K562 (cell line): ENCODE measurements at regions not wholly inside any gene's neighbourhood (a gene's known extent, or its start where the extent isn't known, plus 50 kb on each side); places are given as distances from the start of the nearest gene placed in this dataset.
A peak's percentile ranks its signal among the peaks of the same experiment; 100 is the strongest.

Experiments
- ATAC-seq: fragments of 200-7000 bp; cut with Tn5 transposase; 3 replicates; pipeline ENCODE4 v1.9.1; 2020; ENCODE audit warnings: moderate library complexity
- BruUV-seq: library from RNA; stranded (reverse); fragments of 400-500 nt; replicated peaks from 2 replicates; lab custom pipeline; 2021; lab: Mats Ljungman, UMichigan
- CTCF ChIA-PET: fragments of 300-600 bp; formaldehyde crosslinking; extraction: SDS; loops from one replicate; lab custom pipeline; 2021; ENCODE audit warnings: low intra/inter-chr PET ratio; lab: Yijun Ruan, JAX
- POLR2A ChIA-PET: fragments of 300-600, 350-650 bp; sonication (Branson Sonifier 250); formaldehyde crosslinking; extraction: SDS; loops from one replicate; lab custom pipeline; 2021; ENCODE audit warnings: antibody characterized with exemption, inconsistent platforms; lab: Yijun Ruan, JAX
- DNase-seq, 4 experiments: peaks; one replicate each; pipeline versions ENCODE4 v3.0.0 to v3.0.0-alpha.2; 2011 to 2018; ENCODE audit warnings: low spot score in 3 of 4, mixed read lengths in 3 of 4; ENCODE audit errors: extremely low read depth in 1 of 4
- FAIRE-seq: peaks from 2 replicates; lab custom pipeline; 2011; peaks lifted over from hg19 to GRCh38; lab: Jason Lieb, UNC
- H2AFZ ChIP-seq: 2 replicates; pipeline ENCODE4 v1.6.0; 2011; ENCODE audit warnings: low read depth, low read length, control low read depth, inconsistent platforms
- H3K27ac ChIP-seq: fragments of 200-600 bp; 3 replicates; pipeline ENCODE4 v1.8.0; 2011; ENCODE audit warnings: low read depth, mild to moderate bottlenecking, control low read depth, inconsistent platforms, low read length, moderate library complexity, mixed read lengths; ENCODE audit errors: extremely low read depth
- H3K27me3 ChIP-seq, 2 experiments: fragments of 300-600 bp in 1 of 2; 2 replicates in 1 of 2; 3 replicates in 1 of 2; pipeline versions ENCODE4 v1.6.0 to v1.8.0; 2011; ENCODE audit warnings: inconsistent platforms in 2 of 2, low read length in 2 of 2, mild to moderate bottlenecking in 1 of 2, mixed read lengths in 1 of 2, moderate library complexity in 1 of 2; ENCODE audit not compliant: control insufficient read depth in 2 of 2, insufficient read depth in 2 of 2
- H3K36me3 ChIP-seq: fragments of 300-600 bp; 3 replicates; pipeline ENCODE4 v1.8.0; 2011; ENCODE audit warnings: mild to moderate bottlenecking, low read length, inconsistent platforms; ENCODE audit not compliant: control insufficient read depth, insufficient read depth
- H3K4me1 ChIP-seq, 2 experiments: fragments of 200-600 bp in 1 of 2; replicated peaks in 1 of 2; 2 replicates in 1 of 2; 3 replicates in 1 of 2; pipeline versions ENCODE4 v1.5.1 to v1.8.0; 2011; ENCODE audit warnings: inconsistent platforms in 2 of 2, low read length in 2 of 2, mild to moderate bottlenecking in 1 of 2, mixed read lengths in 1 of 2, moderate library complexity in 1 of 2; ENCODE audit not compliant: control insufficient read depth in 2 of 2, insufficient read depth in 2 of 2
- H3K4me2 ChIP-seq: 2 replicates; pipeline ENCODE4 v1.6.1; 2011; ENCODE audit warnings: low read length, control low read depth, inconsistent platforms, mixed read lengths; ENCODE audit not compliant: insufficient read depth
- H3K4me3 ChIP-seq: fragments of 200-600 bp; sonication (generic), shearing (Covaris generic); 2 replicates; pipeline ENCODE4 v1.5.1; 2016; ENCODE audit warnings: control low read depth, inconsistent platforms
- H3K79me2 ChIP-seq: fragments of 200-600 bp; 3 replicates; pipeline ENCODE4 v1.8.0; 2011; ENCODE audit warnings: low read length, inconsistent platforms; ENCODE audit not compliant: control insufficient read depth, insufficient read depth
- H3K9ac ChIP-seq, 2 experiments: 2 replicates each; pipeline versions ENCODE4 v1.6.0 to v1.6.1; 2011; ENCODE audit warnings: low read depth in 2 of 2, low read length in 2 of 2, control low read depth in 1 of 2, inconsistent platforms in 1 of 2, mild to moderate bottlenecking in 1 of 2, mixed read lengths in 1 of 2; ENCODE audit not compliant: insufficient read depth in 1 of 2
- H3K9me1 ChIP-seq: one replicate; pipeline ENCODE4 v1.6.0; 2011; ENCODE audit warnings: inconsistent platforms, mild to moderate bottlenecking, low read length, moderate library complexity; ENCODE audit not compliant: control insufficient read depth, insufficient read depth
- H3K9me3 ChIP-seq: replicated peaks from 2 replicates; pipeline ENCODE4 v1.5.1; 2011; ENCODE audit warnings: low read depth, low read length, inconsistent platforms; ENCODE audit not compliant: control insufficient read depth, insufficient read depth
- H4K20me1 ChIP-seq: replicated peaks from 2 replicates; pipeline ENCODE4 v1.6.1; 2011; ENCODE audit warnings: low read length, inconsistent platforms, mixed read lengths; ENCODE audit not compliant: control insufficient read depth, insufficient read depth
- ATF1 ChIP-seq, 2 experiments: fragments of 450-650 bp in 1 of 2; IDR thresholded peaks; 2 replicates each; pipeline ENCODE4 v1.6.1; 2016; ENCODE audit warnings: missing compliant biosample characterization in 1 of 2, missing genetic modification characterization in 1 of 2
- CCNT2 ChIP-seq: IDR thresholded peaks from 2 replicates; pipeline ENCODE4 v1.6.1; 2011; ENCODE audit warnings: borderline replicate concordance, low read depth, mild to moderate bottlenecking, moderate library complexity, mixed read lengths, low read length; ENCODE audit not compliant: insufficient read length; ENCODE audit errors: extremely low read depth
- DLX4 ChIP-seq: fragments of 250-450 bp; sonication (Bioruptor Pico); IDR thresholded peaks from 2 replicates; pipeline ENCODE4 v1.6.1; 2021; ENCODE audit warnings: mild to moderate bottlenecking
- FOXK2 ChIP-seq, 2 experiments: fragments of 450-650 bp; IDR thresholded peaks in 1 of 2; conservative IDR thresholded peaks in 1 of 2; 2 replicates each; pipeline ENCODE4 v1.6.1; 2016; ENCODE audit warnings: low read depth in 2 of 2, mild to moderate bottlenecking in 1 of 2
- LCOR ChIP-seq: sonication (generic); formaldehyde crosslinking; IDR thresholded peaks from 2 replicates; pipeline ENCODE4 v1.8.0; 2022; ENCODE audit warnings: mild to moderate bottlenecking, missing genetic modification reagents
- PHF21A ChIP-seq: fragments of 450-650 bp; IDR thresholded peaks from 2 replicates; pipeline ENCODE4 v1.6.1; 2017; ENCODE audit warnings: low read depth, borderline replicate concordance
- SIN3B ChIP-seq: fragments of 450-650 bp; IDR thresholded peaks from 2 replicates; pipeline ENCODE4 v1.6.1; 2017; ENCODE audit warnings: low read depth, mild to moderate bottlenecking, moderate library complexity
- SMARCE1 ChIP-seq: fragments of 450-650 bp; IDR thresholded peaks from 2 replicates; pipeline ENCODE4 v1.7.1; 2016; ENCODE audit warnings: mild to moderate bottlenecking
- SP1 ChIP-seq: sonication (generic); formaldehyde crosslinking; IDR thresholded peaks from 2 replicates; pipeline ENCODE4 v1.8.1; 2022; ENCODE audit warnings: mild to moderate bottlenecking, missing genetic modification reagents
- SRSF7 ChIP-seq: fragments of 200-400 bp; formaldehyde crosslinking; optimal IDR thresholded peaks from 2 replicates; pipeline ENCODE3; 2017; ENCODE audit warnings: mild to moderate bottlenecking, low read depth, low read length
- ZNF282 ChIP-seq: sonication (generic); formaldehyde crosslinking; IDR thresholded peaks from 2 replicates; pipeline ENCODE4 v1.8.1; 2023; ENCODE audit warnings: missing genetic modification reagents
- ZNF347 ChIP-seq: fragments of 450-650 bp; formaldehyde crosslinking; IDR thresholded peaks from 2 replicates; pipeline ENCODE4 v1.4.0; 2020; ENCODE audit warnings: low read depth, mild to moderate bottlenecking, moderate library complexity
- ZNF644 ChIP-seq: fragments of 200-800 bp; sonication (Bioruptor generic); IDR thresholded peaks from 2 replicates; pipeline ENCODE4 v1.6.1; 2016; ENCODE audit warnings: low read depth, missing genetic modification characterization, missing compliant biosample characterization
- ZNF79 ChIP-seq: fragments of 250-450 bp; sonication (Bioruptor Pico); IDR thresholded peaks from 2 replicates; pipeline ENCODE4 v1.4.0; 2020; ENCODE audit warnings: low read depth, mild to moderate bottlenecking, moderate library complexity
- WGBS: fragments of 100-300 bp; shearing (Covaris generic); methylation state at CpG from one replicate; pipeline ENCODE4 v1.1.6; 2016; ENCODE audit warnings: low coverage, mixed read lengths; ENCODE audit not compliant: insufficient coverage; ENCODE audit errors: missing lambda C conversion rate; 5-methylcytosine and 5-hydroxymethylcytosine counted together
- in situ Hi-C: fragments of 300-500 bp; cut with MboI; formaldehyde crosslinking; loops from 4 replicates; pipeline ENCODE4 v1.15.0; 2018; ENCODE audit warnings: inconsistent platforms, mixed read lengths
- intact Hi-C: fragments of 100-400 bp; cut with micrococcal nuclease; formaldehyde crosslinking; loops from 2 replicates; pipeline ENCODE4 v1.14.2; 2022

DNA sequence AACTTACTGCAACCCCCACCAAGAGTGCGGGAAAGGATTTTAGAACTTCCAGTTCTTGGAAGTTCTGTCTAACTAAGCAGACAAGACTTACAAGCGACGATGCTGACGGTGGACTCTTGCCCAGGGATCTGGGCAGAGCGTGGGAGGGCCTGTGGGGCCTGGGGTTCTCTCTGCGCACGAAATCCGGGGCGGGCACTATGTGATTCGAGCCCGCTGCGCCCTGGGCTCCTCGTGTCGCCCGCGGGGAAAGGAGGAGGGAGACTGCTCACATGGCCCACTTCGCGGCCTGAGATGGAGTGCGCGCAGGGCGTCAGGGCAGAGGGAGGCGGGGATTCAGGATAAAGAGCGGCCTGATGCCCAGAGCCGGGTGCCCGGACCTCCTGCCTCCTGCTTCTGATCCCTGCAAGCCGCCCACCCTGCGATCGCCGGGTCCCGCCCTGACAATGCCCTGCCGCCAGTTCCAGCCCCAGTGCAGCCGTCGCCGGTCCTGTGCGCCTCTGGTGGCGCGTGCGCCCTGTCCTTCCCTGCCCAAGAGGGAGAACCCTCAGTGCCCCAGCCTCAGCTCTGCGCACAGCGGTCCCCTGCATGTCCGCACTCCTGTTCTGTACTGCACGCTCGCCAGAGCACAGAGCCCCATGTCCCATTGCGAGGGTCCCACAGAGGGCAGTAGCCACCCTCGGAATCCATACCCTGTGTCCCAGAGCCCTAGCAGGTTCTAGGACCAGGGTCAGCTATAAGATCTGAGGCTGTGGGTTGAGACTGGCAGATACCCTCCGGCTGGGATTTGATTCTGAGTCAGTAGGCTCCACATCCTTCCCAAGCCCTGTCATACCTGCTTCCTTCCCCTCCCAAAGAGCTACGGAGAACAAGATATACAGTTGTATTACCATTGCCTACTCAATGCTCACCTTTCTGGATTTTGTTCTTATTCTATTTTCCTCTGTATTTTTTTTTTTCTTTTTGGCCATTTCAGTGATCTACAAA, 99.4 kb upstream of the TMEM106B start:
- no peaks in the 10 kb centered on the region for H3K9me1 ChIP-seq
- H3K4me3 ChIP-seq = no peak overlapping the region
- CTCF ChIA-PET = no interaction called here
- peaks cover 0 to 7% of the 10 kb centered on the region in 2 experiments; a peak in 1 of 5 replicates for H3K27me3 ChIP-seq
- H3K36me3 ChIP-seq = no peaks in the 10 kb centered on the region
- in situ Hi-C loops (no loop called here), intact Hi-C loops (no loop called here)
- no peaks in the 10 kb centered on the region for H3K79me2 ChIP-seq
- H3K4me2 ChIP-seq = no peak overlapping the region
- FAIRE-seq = no peak
- under 1% methylated on average over 35 of the region's 47 CpGs for WGBS
- no peak overlapping the region for H2AFZ ChIP-seq
- H3K27ac ChIP-seq = no peak overlapping the region
- no peak overlapping the region for H3K9ac ChIP-seq
- no peaks in the 10 kb centered on the region for H4K20me1 ChIP-seq
- DNase-seq = no peak
- no TSS peak for BruUV-seq
- peak; percentile 61; the same call in 2 of the 3 replicates for ATAC-seq
- H3K4me1 ChIP-seq = peaks cover 0 to 4% of the 10 kb centered on the region in 2 experiments; a peak in 1 of 5 replicates
- no peaks in the 10 kb centered on the region for H3K9me3 ChIP-seq
- POLR2A ChIA-PET = interaction anchor here (0.6 to 0.8 kb wide), 2 partner anchors 45 to 378 kb away, joined by 3 to 5 read pairs; no protein-coding TSS in a partner anchor
- TF ChIP-seq SIN3B = no peak
- no peak for TF ChIP-seq ZNF282 (CRISPR knock-in tag)
- TF ChIP-seq SMARCE1 = no peak
- no peak for TF ChIP-seq CCNT2
- TF ChIP-seq SRSF7 = no peak
- no peak for TF ChIP-seq ZNF347
- TF ChIP-seq FOXK2 (conservative IDR thresholded peaks at IDR 0.05 in 1 of 2, IDR thresholded peaks at IDR 0.05 in 1 of 2; ENCODE audit: low read depth in 2 of 2) = no peak
- TF ChIP-seq LCOR (CRISPR knock-in tag) = no peak
- no peak for TF ChIP-seq DLX4 (CRISPR knock-in tag)
- no peak for TF ChIP-seq ATF1 (CRISPR knock-in tag; IDR thresholded peaks at IDR 0.05)
- no peak for TF ChIP-seq ATF1 (tag; IDR thresholded peaks at IDR 0.05)
- no peak for TF ChIP-seq ZNF644 (tag)
- no peak for TF ChIP-seq PHF21A
- TF ChIP-seq SP1 (CRISPR knock-in tag) = no peak
- no peak for TF ChIP-seq ZNF79 (CRISPR knock-in tag)
